NCI-H69 (cell line): ENCODE measurements at regions not wholly inside any gene's neighbourhood (a gene's known extent, or its start where the extent isn't known, plus 50 kb on each side); places are given as distances from the start of the nearest gene placed in this dataset.
A peak's percentile ranks its signal among the peaks of the same experiment; 100 is the strongest.
"Not testable (repeated sequence)": the region's sequence is repeated elsewhere in the genome, so short reads cannot be mapped to it uniquely, and the experiment has no call there.

Experiments
- DNase-seq: peaks from one replicate; lab custom pipeline; 2025; lab: John Stamatoyannopoulos, UW

DNA sequence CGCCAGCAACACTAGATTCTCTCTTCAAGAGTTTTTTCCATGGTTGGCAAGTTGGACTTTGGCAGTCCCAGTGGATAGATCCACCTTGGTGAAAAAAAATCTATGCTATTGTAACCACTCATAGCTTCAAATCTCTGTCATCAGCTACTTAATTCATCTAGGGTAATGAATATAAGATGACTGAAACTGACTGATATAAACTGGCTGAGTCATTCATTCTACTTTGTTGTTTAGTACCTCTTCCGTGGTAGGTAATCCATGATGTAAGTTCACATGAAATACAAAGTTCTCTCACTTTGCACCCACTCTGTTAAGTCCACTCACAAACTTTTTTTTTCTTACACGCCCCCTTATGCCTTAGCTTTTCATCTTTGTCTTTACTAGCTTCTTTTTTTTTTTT lies 1381.5 kb downstream of the SLITRK5 start:
- no peak for DNase-seq

DNA sequence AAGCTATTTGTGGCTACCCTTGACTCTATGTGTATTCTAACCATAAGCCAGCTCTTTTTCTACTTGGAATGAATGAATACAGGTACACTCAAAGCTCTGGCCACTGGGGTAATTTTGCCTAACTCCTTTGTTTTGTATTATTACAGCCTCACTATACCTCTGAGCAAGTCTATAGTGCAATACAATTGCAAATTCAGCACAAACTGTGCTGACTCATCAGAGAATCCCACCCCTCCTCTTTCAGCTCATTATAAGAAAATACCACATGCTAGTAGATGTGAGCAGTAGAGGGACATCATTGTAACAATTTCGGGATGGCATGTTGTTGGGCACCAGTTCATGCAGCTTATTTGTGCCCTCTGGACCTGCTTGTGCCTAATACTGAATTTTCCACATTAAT lies 1382.2 kb downstream of the SLITRK5 start:
- no peak for DNase-seq

GRCh38 chr13:89057274-89057673 lies 1386.1 kb downstream of the SLITRK5 start:
- DNase-seq = no peak

- DNase-seq = no peak
Measured at GRCh38 chr13:89057862-89058261, 1386.7 kb downstream of the SLITRK5 start.

DNA sequence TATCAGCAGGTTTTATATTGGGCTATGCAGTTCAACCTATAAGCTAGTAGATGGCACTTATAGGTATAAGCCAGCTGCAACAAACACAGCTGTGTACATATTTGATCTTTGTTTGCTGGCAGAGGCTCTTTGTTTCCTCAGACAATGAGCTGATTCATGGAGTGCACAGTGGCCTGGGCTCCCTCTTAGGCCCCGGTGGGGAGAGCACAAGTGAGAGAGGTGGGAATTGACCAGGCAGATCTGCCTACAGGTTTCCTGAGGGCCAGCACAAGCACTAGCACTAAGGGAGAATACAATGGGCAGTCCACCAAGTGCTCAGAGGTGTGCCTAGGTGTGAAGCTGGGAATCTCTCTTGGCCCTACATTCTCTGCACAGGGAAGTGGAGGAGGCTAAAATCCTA lies 1390.7 kb downstream of the SLITRK5 start:
- peak; percentile 95 for DNase-seq

DNA sequence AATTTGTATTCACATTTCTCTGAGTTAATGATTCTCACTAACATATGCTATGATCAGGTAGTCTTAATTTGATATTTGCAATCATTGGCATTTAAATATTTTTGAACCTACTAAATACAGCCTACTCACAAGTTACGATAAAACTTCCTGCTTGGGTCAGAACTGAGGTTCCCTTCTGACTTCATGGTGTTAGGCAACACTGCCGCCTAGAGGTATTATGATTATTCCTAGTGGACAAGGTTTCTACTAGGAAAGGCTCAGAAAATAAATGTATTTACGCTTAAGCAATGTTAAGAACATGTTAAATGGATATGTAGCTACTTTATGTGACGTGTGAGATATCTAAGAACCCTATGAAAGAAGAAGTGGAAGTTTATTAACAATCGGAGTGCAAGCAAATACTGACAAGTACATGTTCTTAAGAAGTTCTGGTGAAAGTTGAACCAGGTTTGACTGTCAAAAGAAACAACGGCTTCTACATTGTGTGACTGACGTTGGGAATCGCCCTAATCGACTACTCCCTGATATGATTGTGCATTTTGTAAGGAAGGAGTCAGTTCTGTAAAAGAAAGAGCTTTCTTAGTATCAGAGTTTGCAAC lies 1395.8 kb downstream of the SLITRK5 start:
- peak; percentile 81 for DNase-seq

DNA sequence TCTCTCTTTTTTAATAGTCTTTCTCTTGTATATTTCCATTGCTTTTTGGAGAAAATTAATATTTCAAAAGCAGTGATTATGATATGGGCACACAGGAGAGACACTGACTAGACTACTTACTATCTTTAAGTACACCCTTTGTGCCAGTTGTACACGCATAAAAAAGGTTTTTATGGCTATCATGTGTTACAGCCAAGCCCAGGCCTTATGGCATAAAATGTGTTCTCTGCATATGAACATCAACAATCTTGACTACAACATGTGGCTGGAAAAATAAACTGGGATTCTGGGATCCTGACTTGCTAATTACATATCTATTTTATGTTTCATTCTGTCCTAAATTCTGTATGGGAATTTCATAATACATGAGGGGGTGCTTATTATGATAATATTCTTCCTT lies 1401.8 kb downstream of the SLITRK5 start:
- DNase-seq = peak; percentile 9

GRCh38 chr13:89076622-89077021 lies 1405.5 kb downstream of the SLITRK5 start:
- DNase-seq = no peak

DNA sequence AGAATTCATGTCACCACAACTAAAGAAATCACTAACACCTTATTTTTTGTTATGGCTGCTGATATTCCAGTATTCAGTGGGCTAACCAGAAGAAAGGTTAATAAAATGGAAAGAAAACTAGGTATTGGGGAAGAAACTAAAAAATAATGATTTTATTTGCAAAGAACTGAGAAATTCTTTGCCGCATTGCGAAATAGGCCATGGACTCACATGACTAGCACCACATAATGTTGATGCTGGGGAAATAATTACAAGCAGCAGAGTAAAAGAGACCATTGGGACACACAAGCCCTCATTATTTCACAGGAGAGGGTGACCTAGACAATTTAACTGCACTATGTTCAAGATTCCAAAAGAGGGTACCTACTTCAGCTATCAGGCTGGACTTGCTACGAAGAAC lies 1411.5 kb downstream of the SLITRK5 start:
- no peak for DNase-seq

GRCh38 chr13:89088107-89088506 lies 1416.9 kb downstream of the SLITRK5 start:
- DNase-seq = not testable (repeated sequence)

DNA sequence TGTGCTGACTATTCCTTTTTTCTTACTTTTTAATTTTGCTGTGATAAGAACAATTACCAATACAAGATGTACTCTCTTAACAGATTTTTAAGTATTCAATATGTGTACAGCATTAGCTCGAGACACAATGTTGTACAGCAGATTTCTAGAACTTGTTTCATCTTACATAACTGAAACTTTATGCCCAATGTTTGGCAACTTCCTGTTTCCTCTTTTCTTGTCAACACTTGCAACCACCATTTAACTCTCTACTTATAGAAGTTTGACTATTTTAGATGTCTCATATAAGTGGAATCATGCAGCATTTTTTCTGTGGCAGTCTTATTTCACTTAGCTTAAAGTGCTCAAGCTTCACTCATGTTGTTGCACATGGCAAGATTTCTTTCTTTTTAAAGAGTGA lies 1426.8 kb downstream of the SLITRK5 start:
- DNase-seq = no peak

GRCh38 chr13:89113744-89114143 lies 1442.6 kb downstream of the SLITRK5 start:
- no peak for DNase-seq

GRCh38 chr13:89115307-89115706 lies 1444.1 kb downstream of the SLITRK5 start:
- DNase-seq = peak; percentile 25

DNA sequence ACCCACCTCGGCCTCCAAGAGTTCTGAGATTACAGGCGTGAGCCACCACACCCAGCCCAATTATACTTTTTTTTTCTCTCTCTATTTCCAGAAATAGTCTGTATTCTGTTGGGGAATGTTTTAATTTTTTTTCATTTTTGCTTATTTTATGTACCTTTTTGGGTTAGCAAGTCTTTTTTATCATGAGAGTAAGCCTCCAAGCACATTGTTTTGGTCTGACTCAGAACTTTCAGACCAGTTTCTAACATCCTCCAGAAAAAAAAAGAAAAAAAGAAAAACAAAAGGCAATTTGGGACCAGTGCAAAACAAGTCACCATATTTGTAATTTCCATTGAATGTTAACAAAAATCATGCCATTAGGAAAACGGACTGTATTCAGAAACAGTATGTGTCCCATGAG lies 1465.5 kb downstream of the SLITRK5 start:
- no peak for DNase-seq

DNA sequence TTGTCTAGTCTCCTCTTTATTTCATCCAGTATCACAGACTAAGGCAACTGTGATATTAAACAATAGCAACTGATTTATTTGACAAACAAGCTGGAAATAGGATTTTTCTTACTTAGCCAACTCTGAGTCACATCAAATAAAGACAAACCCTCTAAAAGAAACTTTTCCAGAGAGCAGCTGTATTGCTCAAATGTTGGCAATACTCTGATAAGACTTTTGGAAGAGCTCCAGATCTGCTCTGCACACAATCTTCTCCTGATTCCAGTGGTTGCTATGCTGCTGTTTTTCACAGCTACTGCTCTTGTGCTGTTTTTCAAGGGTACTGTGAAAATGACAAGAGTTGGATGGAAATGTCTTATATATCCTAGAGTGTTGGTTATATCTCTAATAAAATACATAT lies 1479.2 kb downstream of the SLITRK5 start:
- DNase-seq = no peak

- no peak for DNase-seq
Measured at GRCh38 chr13:89153941-89154340, 1482.8 kb downstream of the SLITRK5 start.

DNA sequence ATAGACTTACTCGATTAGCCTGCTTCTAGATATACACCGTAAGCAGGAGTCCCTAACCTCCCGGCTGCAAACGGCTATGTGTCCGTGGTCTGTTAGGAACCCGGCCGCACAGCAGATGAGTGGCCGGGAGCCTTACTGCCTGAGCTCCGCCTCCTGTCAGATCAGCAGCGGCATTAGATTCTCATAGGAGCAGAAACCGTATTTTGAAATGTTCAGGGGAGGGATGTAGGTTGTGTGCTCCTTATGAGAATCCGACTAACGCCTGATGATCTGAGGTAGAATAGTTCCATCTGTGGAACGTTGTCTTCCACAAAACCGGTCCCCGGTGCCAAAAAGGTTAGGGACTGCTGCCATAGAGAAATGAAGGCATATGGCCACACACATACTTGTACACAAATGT lies 1491.9 kb downstream of the SLITRK5 start:
- DNase-seq = no peak

GRCh38 chr13:89165685-89166084 lies 1494.5 kb downstream of the SLITRK5 start:
- DNase-seq = no peak

GRCh38 chr13:89169951-89170350 lies 1498.8 kb downstream of the SLITRK5 start:
- DNase-seq = no peak

GRCh38 chr13:89181041-89181440 lies 1509.9 kb downstream of the SLITRK5 start:
- DNase-seq = no peak

- peak; percentile 91 for DNase-seq
Measured at GRCh38 chr13:89199138-89199537, 1528.0 kb downstream of the SLITRK5 start.

GRCh38 chr13:89204435-89204834 lies 1533.3 kb downstream of the SLITRK5 start:
- no peak for DNase-seq

DNA sequence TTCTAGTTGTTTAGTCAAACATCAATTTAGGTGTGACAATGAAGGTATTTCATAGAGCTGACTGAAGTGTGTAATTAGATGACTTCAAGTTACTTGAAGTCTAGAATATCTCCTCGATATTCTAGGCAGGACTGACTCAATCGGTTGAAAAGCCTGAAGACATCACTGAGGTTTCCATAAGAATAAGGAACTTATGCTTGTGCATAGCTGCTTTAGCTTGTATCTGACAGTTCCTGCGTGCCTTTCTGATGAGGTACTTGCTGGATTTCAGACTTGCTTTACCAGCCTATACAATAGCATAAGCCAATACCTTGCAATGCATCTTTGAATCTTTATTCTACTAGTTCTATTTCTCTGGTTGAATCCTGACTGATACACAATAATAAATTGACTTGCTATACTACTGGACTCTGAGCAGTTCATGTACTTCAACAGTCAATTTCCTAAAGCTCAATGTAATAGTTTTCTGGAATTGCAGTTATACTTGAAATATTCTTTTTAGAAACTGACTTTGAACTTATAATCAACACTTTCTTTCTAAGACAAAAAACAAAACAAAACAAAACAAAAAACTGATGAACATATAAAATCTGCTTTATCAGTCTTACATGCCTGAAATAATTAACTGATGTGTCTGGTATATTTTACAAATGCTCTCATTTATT lies 1534.8 kb downstream of the SLITRK5 start:
- no peak for DNase-seq

DNA sequence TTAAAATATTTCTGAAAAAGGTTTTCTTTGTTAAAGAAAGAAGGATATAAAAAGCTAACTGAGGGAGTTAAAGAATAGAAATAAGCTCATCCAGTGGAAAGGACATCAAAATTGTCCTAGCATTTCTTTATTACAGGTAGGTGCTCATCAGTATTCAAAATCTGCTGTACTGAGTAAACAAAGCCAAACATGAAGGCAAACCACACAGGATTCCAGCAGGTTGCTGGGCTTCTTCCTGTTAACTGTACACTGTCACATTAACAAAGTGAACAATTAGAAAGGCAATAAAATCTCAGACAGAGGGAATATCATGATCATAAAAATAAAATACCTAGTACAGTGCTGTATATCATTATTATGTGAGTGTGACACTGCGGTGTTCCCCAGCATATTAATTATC lies 1541.0 kb downstream of the SLITRK5 start:
- DNase-seq = peak; percentile 94
